ENCODE measurements at regions not wholly inside any gene's neighbourhood (a gene's known extent, or its start where the extent isn't known, plus 50 kb on each side); places are given as distances from the start of the nearest gene placed in this dataset.

GRCh38 chr15:26260517-26261133 lies 397.5 kb upstream of the ATP10A start:
- TF ChIP-seq POLR2AphosphoS5 (IDR thresholded peaks at IDR 0.05; ENCODE audit: low read depth, low read length) = no peak
- TF ChIP-seq TAF1 (IDR thresholded peaks at IDR 0.05; ENCODE audit: borderline replicate concordance, insufficient read depth, low read length) = no peak
- TF ChIP-seq SIN3A (IDR thresholded peaks at IDR 0.05; ENCODE audit: borderline replicate concordance, insufficient read depth, low read length) = no peak
